Skeletal muscle satellite cell (primary cell): ENCODE measurements at regions not wholly inside any gene's neighbourhood (a gene's known extent, or its start where the extent isn't known, plus 50 kb on each side); places are given as distances from the start of the nearest gene placed in this dataset.
"Not testable (repeated sequence)": the region's sequence is repeated elsewhere in the genome, so short reads cannot be mapped to it uniquely, and the experiment has no call there.

ENCODE experiments used
- H3K27me3 ChIP-seq: 2 replicates; pipeline ENCODE4 v1.7.0; 2013; ENCODE audit warnings: low read length; ENCODE audit not compliant: control insufficient read depth, insufficient read depth
- H3K36me3 ChIP-seq: 2 replicates; pipeline ENCODE4 v1.7.0; 2013; ENCODE audit warnings: mild to moderate bottlenecking, control low read depth, low read length; ENCODE audit not compliant: insufficient read depth
- H3K4me1 ChIP-seq: 2 replicates; pipeline ENCODE4 v1.7.0; 2013; ENCODE audit warnings: low read length; ENCODE audit not compliant: control insufficient read depth, insufficient read depth
- H3K4me2 ChIP-seq: 2 replicates; pipeline ENCODE4 v1.7.0; 2013; ENCODE audit warnings: mild to moderate bottlenecking, low read length
- H3K4me3 ChIP-seq: 2 replicates; pipeline ENCODE4 v1.7.0; 2013; ENCODE audit warnings: low read length
- H3K9ac ChIP-seq: 2 replicates; pipeline ENCODE4 v1.7.0; 2013; ENCODE audit warnings: mild to moderate bottlenecking, low read depth, low read length, moderate library complexity
- H3K9me3 ChIP-seq: replicated peaks from 2 replicates; pipeline ENCODE4 v1.7.0; 2013; ENCODE audit warnings: mild to moderate bottlenecking, control low read depth, low read length

DNA sequence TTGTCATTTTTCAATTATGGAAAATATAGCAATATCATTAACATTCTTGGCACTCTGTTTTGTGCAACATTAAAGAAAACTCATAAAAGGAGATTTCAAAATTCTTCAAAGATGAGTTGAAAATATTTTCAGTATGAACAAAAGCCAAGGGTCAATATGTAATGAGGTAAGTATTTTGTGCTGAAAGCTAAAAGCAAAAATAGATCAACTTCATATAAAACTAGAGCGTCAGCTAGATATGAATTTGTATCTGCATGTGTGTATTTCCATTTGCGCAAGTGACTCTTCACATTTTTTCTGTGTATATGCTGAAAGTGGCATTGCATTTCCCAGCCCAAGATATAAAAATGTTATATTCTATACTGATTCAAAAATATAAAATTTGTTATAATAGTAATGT lies 492.1 kb upstream of the EYS start:
- H3K9ac ChIP-seq: no peak overlapping the region
- H3K4me3 ChIP-seq: no peak overlapping the region
- no peak overlapping the region for H3K4me2 ChIP-seq
- peaks cover 3% of the 10 kb centered on the region for H3K9me3 ChIP-seq
- H3K36me3 ChIP-seq: no peaks in the 10 kb centered on the region
- no peaks in the 10 kb centered on the region for H3K27me3 ChIP-seq
- H3K4me1 ChIP-seq: no peaks in the 10 kb centered on the region

DNA sequence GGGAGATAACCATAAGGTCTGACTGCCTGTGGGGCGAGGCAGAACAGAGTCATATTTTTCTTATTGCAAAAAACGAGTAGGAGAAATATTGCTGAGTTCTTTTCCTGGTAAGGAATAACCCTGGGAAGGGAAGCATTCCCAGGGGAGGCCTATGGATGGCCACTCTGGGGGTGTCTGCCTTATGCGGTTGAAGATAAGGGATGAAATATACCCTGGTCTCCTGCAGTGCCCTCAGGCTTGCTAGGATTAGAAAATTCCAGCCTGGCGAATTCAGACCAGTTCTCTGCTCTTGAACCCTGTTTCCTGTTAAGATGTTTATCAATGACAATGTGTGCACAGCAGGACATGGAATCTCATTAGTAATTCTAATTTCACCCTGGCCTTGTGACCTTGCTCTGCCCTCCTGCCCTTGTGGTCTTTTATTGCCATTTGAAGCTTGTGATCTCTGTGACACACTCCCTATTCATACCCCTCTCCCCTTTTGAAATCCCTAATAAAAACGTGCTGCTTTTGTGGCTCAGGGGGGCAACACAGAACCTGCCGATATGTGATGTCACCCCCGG lies 491.1 kb upstream of the EYS start:
- H3K4me1 ChIP-seq: no peaks in the 10 kb centered on the region
- peaks cover 3% of the 10 kb centered on the region for H3K9me3 ChIP-seq
- no peak overlapping the region for H3K4me3 ChIP-seq
- H3K36me3 ChIP-seq: no peaks in the 10 kb centered on the region
- H3K27me3 ChIP-seq: no peaks in the 10 kb centered on the region
- no peak overlapping the region for H3K9ac ChIP-seq
- no peak overlapping the region for H3K4me2 ChIP-seq

DNA sequence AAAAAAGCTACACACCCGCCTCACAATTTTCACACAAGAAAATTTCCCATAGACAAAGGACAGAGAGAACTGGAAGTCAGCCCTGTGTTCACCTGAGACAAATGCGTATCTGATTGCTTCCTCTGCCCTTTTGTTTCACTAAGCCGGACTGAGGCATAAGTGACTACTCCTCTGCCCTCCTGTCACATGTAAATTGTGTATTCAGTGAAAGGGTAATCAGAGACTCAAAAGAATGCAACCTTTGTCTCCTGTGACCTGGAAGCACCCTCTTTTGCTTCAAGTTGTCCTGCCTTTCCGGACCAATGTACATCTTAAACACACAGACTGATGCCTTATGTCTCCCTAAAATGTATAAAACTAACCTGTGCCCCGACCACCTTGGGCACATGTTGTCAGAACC lies 483.8 kb upstream of the EYS start:
- no peak overlapping the region for H3K4me2 ChIP-seq
- H3K27me3 ChIP-seq: no peaks in the 10 kb centered on the region
- no peak overlapping the region for H3K4me3 ChIP-seq
- H3K4me1 ChIP-seq: no peaks in the 10 kb centered on the region
- no peaks in the 10 kb centered on the region for H3K36me3 ChIP-seq
- no peak overlapping the region for H3K9ac ChIP-seq
- H3K9me3 ChIP-seq: peaks cover 4% of the 10 kb centered on the region

DNA sequence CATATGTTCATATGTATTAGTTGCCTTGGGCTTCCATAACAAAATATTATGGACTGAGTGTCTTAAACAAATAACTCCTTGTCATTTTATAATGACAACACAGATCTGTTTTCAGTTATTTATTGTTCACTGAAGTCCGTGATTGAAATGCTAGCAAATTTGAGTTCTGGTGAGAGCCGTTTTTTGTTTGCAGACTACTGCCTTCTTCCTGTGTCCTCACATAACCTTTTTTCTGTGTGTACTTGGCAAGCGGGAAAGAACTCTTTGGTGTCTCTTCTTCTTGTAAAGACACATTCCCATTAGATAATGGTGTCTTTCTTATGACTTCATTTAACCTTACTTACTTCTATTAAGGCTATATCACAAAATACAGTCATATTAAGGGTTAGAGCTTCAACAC lies 482.9 kb upstream of the EYS start:
- H3K4me3 ChIP-seq: no peak overlapping the region
- H3K4me2 ChIP-seq: no peak overlapping the region
- peaks cover 4% of the 10 kb centered on the region for H3K9me3 ChIP-seq
- H3K9ac ChIP-seq: no peak overlapping the region
- H3K4me1 ChIP-seq: no peaks in the 10 kb centered on the region
- no peaks in the 10 kb centered on the region for H3K27me3 ChIP-seq
- H3K36me3 ChIP-seq: no peaks in the 10 kb centered on the region

DNA sequence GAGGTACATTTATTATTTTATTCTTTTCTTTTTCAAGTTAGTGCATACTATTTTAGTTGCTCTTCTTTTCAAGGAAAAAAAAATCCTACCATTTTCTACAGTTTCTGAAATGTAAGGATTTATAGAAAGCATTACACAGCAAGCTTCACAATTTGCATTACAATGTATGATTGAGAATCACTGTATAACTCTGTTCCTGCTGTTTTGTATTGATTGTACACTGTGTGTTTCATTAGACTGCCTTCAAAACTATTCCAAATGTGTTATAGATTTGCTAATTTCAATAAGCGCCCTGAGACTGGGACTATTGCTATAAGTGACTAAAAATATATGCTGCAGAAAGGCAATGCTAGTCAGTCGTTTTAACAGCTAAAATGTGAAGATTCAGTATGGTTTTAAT lies 479.7 kb upstream of the EYS start:
- Histone ChIP-seq H3K9ac (no peak overlapping the region), H3K4me1 (no peaks in the 10 kb centered on the region), H3K36me3 (no peaks in the 10 kb centered on the region), H3K9me3 (peaks cover 9% of the 10 kb centered on the region), H3K4me3 (no peak overlapping the region), H3K4me2 (no peak overlapping the region), H3K27me3 (no peaks in the 10 kb centered on the region)

DNA sequence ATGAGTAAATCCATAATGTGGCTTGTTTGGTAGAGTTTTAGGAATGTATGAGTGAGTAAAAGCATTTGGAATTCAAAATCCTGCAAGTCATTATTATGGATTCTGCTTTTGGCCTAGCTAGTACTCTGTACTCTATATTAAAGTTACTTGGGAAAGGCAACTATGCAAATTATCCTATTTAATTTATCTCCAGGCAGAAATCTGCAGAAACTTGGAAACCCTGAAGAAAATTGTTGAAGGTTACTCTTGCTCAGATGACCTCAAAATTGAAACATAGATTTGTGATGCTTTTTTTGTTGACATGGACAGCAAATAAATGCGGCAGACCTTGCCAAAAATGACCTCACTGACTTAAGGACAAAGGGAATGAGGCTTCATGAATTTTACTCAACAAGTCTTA lies 477.1 kb upstream of the EYS start:
- Histone ChIP-seq H3K9ac (no peak overlapping the region), H3K9me3 (peaks cover 5% of the 10 kb centered on the region), H3K4me2 (no peak overlapping the region), H3K27me3 (no peaks in the 10 kb centered on the region), H3K4me3 (no peak overlapping the region), H3K4me1 (no peaks in the 10 kb centered on the region), H3K36me3 (no peaks in the 10 kb centered on the region)

DNA sequence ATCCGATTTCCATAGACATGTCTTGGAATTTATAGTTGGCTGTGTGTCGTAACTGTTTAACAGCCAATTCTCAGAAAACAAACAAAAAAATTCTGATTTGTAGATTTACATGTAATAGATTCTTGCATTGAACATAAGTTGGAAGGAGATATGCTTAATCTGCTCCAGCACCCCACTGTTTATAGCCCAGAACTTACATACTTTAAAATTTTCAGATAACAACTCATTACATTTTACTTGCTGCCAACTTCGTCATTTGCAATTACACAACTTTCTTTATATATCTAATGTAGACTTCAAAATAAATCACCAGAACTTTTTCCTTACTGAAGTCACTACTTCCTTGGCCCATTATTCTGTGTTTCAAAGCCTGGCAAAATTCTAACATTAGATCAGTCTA lies 472.3 kb upstream of the EYS start:
- Histone ChIP-seq H3K9me3 (peaks cover 5% of the 10 kb centered on the region), H3K4me1 (no peaks in the 10 kb centered on the region), H3K4me2 (no peak overlapping the region), H3K36me3 (no peaks in the 10 kb centered on the region), H3K27me3 (no peaks in the 10 kb centered on the region), H3K9ac (no peak overlapping the region), H3K4me3 (no peak overlapping the region)

DNA sequence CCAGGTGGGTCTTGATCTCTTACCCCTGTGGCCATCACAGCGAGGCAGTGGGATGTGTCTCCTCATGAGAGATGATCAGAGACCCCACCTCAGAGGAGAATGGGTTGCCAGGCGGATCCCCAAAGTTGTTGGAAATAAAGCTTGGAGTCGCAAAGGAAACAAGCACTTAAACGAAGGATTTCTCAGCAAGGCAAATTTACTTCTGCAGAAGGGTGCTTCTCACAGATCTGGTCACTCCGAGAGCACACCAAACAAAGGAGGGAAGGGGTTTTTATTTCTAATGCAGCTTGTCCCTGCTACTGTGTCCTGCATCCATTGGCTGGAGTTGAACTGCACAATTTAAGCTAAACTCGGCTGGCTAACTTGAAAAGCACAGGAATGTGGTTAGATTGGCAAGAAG lies 466.6 kb upstream of the EYS start:
- no peaks in the 10 kb centered on the region for H3K27me3 ChIP-seq
- H3K9me3 ChIP-seq: no peaks in the 10 kb centered on the region
- no peak overlapping the region for H3K9ac ChIP-seq
- H3K36me3 ChIP-seq: no peaks in the 10 kb centered on the region
- no peak overlapping the region for H3K4me3 ChIP-seq
- no peaks in the 10 kb centered on the region for H3K4me1 ChIP-seq
- no peak overlapping the region for H3K4me2 ChIP-seq

DNA sequence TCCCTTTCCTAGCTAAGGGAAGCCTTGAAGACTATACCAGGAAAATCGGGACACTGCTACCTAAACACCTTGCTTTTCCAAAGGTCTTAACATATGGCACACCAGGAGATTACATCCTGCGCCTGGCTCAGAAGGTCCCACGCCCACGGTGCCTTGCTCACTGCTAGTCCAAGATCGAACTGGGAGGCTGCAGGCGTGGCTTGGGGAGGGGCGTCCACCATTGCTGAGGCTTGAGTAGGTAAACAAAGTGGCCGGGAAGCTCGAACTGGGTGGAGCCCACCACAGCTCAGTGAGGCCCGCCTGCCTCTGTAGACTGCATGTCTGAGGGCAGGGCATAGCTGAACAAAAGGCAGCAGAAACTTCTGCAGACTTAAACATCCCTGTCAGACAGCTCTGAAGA lies 459.7 kb upstream of the EYS start:
- H3K4me3 ChIP-seq, H3K9me3 ChIP-seq, H3K27me3 ChIP-seq, H3K4me2 ChIP-seq, H3K9ac ChIP-seq, H3K36me3 ChIP-seq, H3K4me1 ChIP-seq: not testable (repeated sequence)

DNA sequence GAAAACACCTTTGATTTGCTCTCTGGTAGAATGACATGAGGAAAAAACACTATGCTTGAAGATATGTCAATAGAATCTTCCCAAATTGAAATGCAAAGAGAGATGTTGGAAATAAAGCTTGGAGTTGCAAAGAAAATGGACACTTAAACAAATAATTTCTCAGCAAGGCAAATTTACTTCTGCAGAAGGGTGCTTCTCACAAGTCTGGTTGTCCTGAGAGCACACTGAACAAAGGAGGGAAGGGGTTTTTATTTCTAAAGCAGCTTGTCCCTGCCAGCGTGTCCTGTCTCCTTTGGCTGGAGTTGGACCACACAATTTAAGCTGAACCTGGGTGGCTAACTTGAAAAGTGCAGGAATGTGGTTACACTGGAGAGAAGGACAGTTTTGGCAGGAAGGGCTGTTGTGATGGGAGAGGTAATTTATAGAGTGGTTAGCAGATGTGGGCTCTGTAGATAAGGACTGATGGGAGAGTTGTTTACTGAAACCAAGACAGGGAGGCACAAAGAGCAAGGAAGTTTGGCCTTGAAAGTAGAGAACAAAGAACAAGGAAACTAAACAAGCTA lies 454.6 kb upstream of the EYS start:
- no peaks in the 10 kb centered on the region for H3K4me1 ChIP-seq
- no peak overlapping the region for H3K4me2 ChIP-seq
- H3K4me3 ChIP-seq: no peak overlapping the region
- no peaks in the 10 kb centered on the region for H3K36me3 ChIP-seq
- H3K9me3 ChIP-seq: peaks cover 13% of the 10 kb centered on the region
- no peak overlapping the region for H3K9ac ChIP-seq
- H3K27me3 ChIP-seq: no peaks in the 10 kb centered on the region

DNA sequence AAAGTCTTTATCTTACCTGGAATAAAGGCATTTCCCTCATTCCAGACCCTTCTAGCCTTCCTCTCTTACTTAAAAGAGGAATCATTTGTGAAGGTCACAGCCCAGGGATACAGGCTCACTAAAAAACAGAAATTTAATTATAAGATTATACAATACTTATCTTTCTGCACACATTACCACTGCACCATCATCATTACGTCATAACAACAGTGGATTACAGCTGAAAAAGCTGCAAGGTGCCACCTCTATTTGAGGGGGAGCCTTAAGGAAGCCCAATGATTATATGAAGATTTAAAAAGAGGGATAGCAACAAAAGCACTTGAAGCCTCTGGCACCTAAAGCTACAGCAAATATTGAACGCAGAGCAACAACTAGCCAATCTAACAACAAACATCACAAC lies 452.9 kb upstream of the EYS start:
- Histone ChIP-seq H3K4me3 (no peak overlapping the region), H3K9me3 (peaks cover 13% of the 10 kb centered on the region), H3K27me3 (no peaks in the 10 kb centered on the region), H3K4me1 (no peaks in the 10 kb centered on the region), H3K4me2 (no peak overlapping the region), H3K9ac (no peak overlapping the region), H3K36me3 (no peaks in the 10 kb centered on the region)

DNA sequence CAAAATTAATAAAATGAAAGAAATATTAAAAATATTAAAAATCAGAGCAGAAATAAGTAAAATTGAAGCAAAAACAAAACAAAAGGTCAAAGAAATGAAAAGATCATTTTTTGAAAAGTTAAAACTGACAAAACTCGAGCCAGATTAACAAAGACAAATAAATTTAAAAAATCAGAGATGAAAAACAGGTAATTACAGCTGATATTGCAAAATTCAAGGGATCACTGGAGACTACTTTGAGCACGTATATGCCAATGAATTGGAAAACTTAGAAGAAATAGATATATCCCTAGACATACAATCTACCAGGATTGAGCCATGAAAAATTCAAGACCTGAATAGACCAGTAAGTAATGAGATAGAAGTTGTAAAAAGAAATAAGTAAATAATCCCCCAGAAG lies 446.2 kb upstream of the EYS start:
- H3K9ac ChIP-seq: no peak overlapping the region
- peaks cover 4% of the 10 kb centered on the region for H3K9me3 ChIP-seq
- no peak overlapping the region for H3K4me3 ChIP-seq
- H3K27me3 ChIP-seq: no peaks in the 10 kb centered on the region
- no peaks in the 10 kb centered on the region for H3K36me3 ChIP-seq
- H3K4me1 ChIP-seq: no peaks in the 10 kb centered on the region
- H3K4me2 ChIP-seq: no peak overlapping the region
